ENCODE measurements at regions not wholly inside any gene's neighbourhood (a gene's known extent, or its start where the extent isn't known, plus 50 kb on each side); places are given as distances from the start of the nearest gene placed in this dataset.

DNA sequence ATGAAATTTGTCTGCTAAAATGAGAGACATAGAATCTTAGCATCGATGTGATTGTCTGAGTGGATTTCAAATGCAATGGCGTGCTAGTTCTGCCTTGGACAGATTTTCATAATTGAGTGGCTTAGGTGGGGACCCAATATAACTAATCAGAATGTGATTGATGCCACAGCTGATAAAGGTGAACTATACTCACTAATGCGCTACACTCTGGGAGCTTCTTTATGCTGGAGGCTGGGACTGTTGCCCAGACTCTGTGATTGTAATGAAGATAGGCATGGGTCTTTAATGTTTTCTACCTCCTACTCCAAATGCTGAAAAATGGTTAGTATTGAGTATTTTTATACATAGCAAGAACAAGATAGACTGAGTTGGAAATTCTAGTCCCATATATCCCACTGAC lies 339.5 kb upstream of the SLC39A10 start:
- no peaks in the 10 kb centered on the region for H4K20me1 ChIP-seq (ENCODE audit: insufficient read depth, low read length)
- no peaks in the 10 kb centered on the region for H3K79me2 ChIP-seq (ENCODE audit: low read length)
- no peak overlapping the region for H3K4me3 ChIP-seq (ENCODE audit: low read length)
- H3K4me1 ChIP-seq (ENCODE audit: low read length): peaks cover 21% of the 10 kb centered on the region
- H2AFZ ChIP-seq (ENCODE audit: low read depth, low read length): no peak overlapping the region
- no peaks in the 10 kb centered on the region for H3K9me3 ChIP-seq (ENCODE audit: insufficient read depth, low read length)
- H3K9ac ChIP-seq (ENCODE audit: low read length): no peak overlapping the region
- no peaks in the 10 kb centered on the region for H3K36me3 ChIP-seq (replicated peaks; ENCODE audit: low read depth, low read length)
- no peak overlapping the region for H3K27ac ChIP-seq (ENCODE audit: low read length)
- no peak for TF ChIP-seq EZH2phosphoT487 (IDR thresholded peaks at IDR 0.05; ENCODE audit: low read depth)
- TF ChIP-seq, protein P1, sequence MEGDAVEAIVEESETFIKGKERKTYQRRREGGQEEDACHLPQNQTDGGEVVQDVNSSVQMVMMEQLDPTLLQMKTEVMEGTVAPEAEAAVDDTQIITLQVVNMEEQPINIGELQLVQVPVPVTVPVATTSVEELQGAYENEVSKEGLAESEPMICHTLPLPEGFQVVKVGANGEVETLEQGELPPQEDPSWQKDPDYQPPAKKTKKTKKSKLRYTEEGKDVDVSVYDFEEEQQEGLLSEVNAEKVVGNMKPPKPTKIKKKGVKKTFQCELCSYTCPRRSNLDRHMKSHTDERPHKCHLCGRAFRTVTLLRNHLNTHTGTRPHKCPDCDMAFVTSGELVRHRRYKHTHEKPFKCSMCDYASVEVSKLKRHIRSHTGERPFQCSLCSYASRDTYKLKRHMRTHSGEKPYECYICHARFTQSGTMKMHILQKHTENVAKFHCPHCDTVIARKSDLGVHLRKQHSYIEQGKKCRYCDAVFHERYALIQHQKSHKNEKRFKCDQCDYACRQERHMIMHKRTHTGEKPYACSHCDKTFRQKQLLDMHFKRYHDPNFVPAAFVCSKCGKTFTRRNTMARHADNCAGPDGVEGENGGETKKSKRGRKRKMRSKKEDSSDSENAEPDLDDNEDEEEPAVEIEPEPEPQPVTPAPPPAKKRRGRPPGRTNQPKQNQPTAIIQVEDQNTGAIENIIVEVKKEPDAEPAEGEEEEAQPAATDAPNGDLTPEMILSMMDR (IDR thresholded peaks at IDR 0.05; ENCODE audit: low read depth, low read length): no peak
- no peak overlapping the region for H3K4me2 ChIP-seq (ENCODE audit: low read length)
- no peaks in the 10 kb centered on the region for H3K27me3 ChIP-seq (ENCODE audit: low read depth, low read length)

GRCh38 chr2:195316486-195316885 lies 340.5 kb upstream of the SLC39A10 start:
- no peak overlapping the region for H3K27ac ChIP-seq (ENCODE audit: low read length)
- H3K79me2 ChIP-seq (ENCODE audit: low read length): no peaks in the 10 kb centered on the region
- H3K9me3 ChIP-seq (ENCODE audit: insufficient read depth, low read length): no peaks in the 10 kb centered on the region
- H3K27me3 ChIP-seq (ENCODE audit: low read depth, low read length): no peaks in the 10 kb centered on the region
- H3K36me3 ChIP-seq (replicated peaks; ENCODE audit: low read depth, low read length): no peaks in the 10 kb centered on the region
- H4K20me1 ChIP-seq (ENCODE audit: insufficient read depth, low read length): no peaks in the 10 kb centered on the region
- TF ChIP-seq, protein P1 (IDR thresholded peaks at IDR 0.05; ENCODE audit: low read depth, low read length): no peak
- TF ChIP-seq EZH2phosphoT487 (IDR thresholded peaks at IDR 0.05; ENCODE audit: low read depth): no peak
- H3K4me3 ChIP-seq (ENCODE audit: low read length): no peak overlapping the region
- peaks cover 22% of the 10 kb centered on the region for H3K4me1 ChIP-seq (ENCODE audit: low read length)
- no peak overlapping the region for H2AFZ ChIP-seq (ENCODE audit: low read depth, low read length)
- no peak overlapping the region for H3K9ac ChIP-seq (ENCODE audit: low read length)
- H3K4me2 ChIP-seq (ENCODE audit: low read length): no peak overlapping the region

DNA sequence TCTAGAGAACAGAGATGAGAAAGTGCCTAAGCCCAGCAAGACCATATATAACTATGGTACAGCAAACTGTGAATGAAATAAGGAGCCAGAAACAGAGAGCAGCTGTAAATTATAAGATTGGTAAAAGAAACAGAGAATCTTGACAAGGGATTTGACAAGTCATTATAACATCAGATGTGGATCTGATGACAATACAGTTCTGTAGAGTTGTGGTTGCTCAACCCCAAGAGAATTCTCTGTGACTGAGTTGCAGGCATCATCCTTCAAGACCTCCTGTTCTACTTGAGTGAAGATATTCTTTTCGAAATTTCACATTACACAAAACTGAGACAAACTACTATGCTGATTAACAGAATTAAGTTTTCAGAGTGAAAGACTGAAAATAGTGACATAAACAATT lies 343.1 kb upstream of the SLC39A10 start:
- TF ChIP-seq, protein P1 (IDR thresholded peaks at IDR 0.05; ENCODE audit: low read depth, low read length): no peak
- TF ChIP-seq EZH2phosphoT487 (IDR thresholded peaks at IDR 0.05; ENCODE audit: low read depth): no peak
- no peak overlapping the region for H3K27ac ChIP-seq (ENCODE audit: low read length)
- H3K27me3 ChIP-seq (ENCODE audit: low read depth, low read length): no peaks in the 10 kb centered on the region
- H3K36me3 ChIP-seq (replicated peaks; ENCODE audit: low read depth, low read length): no peaks in the 10 kb centered on the region
- H4K20me1 ChIP-seq (ENCODE audit: insufficient read depth, low read length): no peaks in the 10 kb centered on the region
- no peak overlapping the region for H3K9ac ChIP-seq (ENCODE audit: low read length)
- no peak overlapping the region for H2AFZ ChIP-seq (ENCODE audit: low read depth, low read length)
- H3K79me2 ChIP-seq (ENCODE audit: low read length): no peaks in the 10 kb centered on the region
- H3K4me1 ChIP-seq (ENCODE audit: low read length): peaks cover 11% of the 10 kb centered on the region
- no peaks in the 10 kb centered on the region for H3K9me3 ChIP-seq (ENCODE audit: insufficient read depth, low read length)
- H3K4me2 ChIP-seq (ENCODE audit: low read length): no peak overlapping the region
- no peak overlapping the region for H3K4me3 ChIP-seq (ENCODE audit: low read length)

DNA sequence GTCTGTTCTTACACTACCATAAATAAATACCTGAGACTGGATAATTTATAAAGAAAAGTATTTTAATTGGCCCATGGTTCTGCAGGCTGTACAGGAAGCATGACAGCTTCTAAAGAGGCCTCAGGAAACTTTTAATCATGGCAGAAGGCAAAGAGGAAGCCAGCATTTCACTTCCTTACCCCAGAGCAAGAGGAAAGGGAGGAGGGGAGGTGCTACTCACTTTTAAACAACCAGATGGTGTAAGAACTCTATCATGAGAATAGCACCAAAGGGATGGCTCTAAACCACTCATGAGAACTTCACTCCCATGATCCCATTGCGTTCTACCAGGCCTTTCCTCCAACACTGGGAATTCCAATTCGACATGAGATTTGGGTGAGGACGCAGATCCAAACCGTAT lies 344.4 kb upstream of the SLC39A10 start:
- H3K79me2 ChIP-seq (ENCODE audit: low read length): no peaks in the 10 kb centered on the region
- H3K36me3 ChIP-seq (replicated peaks; ENCODE audit: low read depth, low read length): no peaks in the 10 kb centered on the region
- no peaks in the 10 kb centered on the region for H3K9me3 ChIP-seq (ENCODE audit: insufficient read depth, low read length)
- no peak overlapping the region for H2AFZ ChIP-seq (ENCODE audit: low read depth, low read length)
- no peak overlapping the region for H3K4me3 ChIP-seq (ENCODE audit: low read length)
- TF ChIP-seq, protein P1 (IDR thresholded peaks at IDR 0.05; ENCODE audit: low read depth, low read length): peak; percentile 28
- no peak for TF ChIP-seq EZH2phosphoT487 (IDR thresholded peaks at IDR 0.05; ENCODE audit: low read depth)
- no peaks in the 10 kb centered on the region for H3K27me3 ChIP-seq (ENCODE audit: low read depth, low read length)
- H3K4me2 ChIP-seq (ENCODE audit: low read length): no peak overlapping the region
- no peaks in the 10 kb centered on the region for H4K20me1 ChIP-seq (ENCODE audit: insufficient read depth, low read length)
- H3K4me1 ChIP-seq (ENCODE audit: low read length): peaks cover 11% of the 10 kb centered on the region
- no peak overlapping the region for H3K27ac ChIP-seq (ENCODE audit: low read length)
- H3K9ac ChIP-seq (ENCODE audit: low read length): no peak overlapping the region
